Activated T-helper 2 cell treated with anti-CD3 and anti-CD28 coated beads, Interferon-gamma antibody, Interleukin-2, Interleukin-4, amounts not matched to agents 10 μg/mL and 5 μg/mL and 100 μg/mL, durations not matched to agents 14 hours and 24 hours and 36 hours (primary cell): ENCODE measurements at regions not wholly inside any gene's neighbourhood (a gene's known extent, or its start where the extent isn't known, plus 50 kb on each side); places are given as distances from the start of the nearest gene placed in this dataset.

Experiments used
- DNase-seq: peaks from one replicate; pipeline ENCODE4 v3.0.0; 2021; ENCODE audit warnings: low spot score
- H3K27ac Mint-ChIP-seq: one replicate; pipeline ENCODE4 v1.8.0; 2021; ENCODE audit warnings: mixed read lengths
- H3K27me3 Mint-ChIP-seq: one replicate; pipeline ENCODE4 v1.8.0; 2021; ENCODE audit warnings: low read depth, mixed read lengths
- H3K36me3 Mint-ChIP-seq: one replicate; pipeline ENCODE4 v1.8.0; 2021; ENCODE audit warnings: low read depth, mixed read lengths
- H3K4me1 Mint-ChIP-seq: one replicate; pipeline ENCODE4 v1.8.0; 2021; ENCODE audit warnings: low read depth, mixed read lengths
- H3K4me3 Mint-ChIP-seq: one replicate; pipeline ENCODE4 v1.8.0; 2021; ENCODE audit warnings: low read depth, mild to moderate bottlenecking, moderate library complexity, mixed read lengths
- H3K9me3 Mint-ChIP-seq: one replicate; pipeline ENCODE4 v1.8.0; 2021; ENCODE audit warnings: mixed read lengths
- intact Hi-C: fragments of 100-400 bp; cut with micrococcal nuclease; formaldehyde crosslinking; loops from one replicate; pipeline ENCODE4 v1.15.1; 2023

- intact Hi-C loops: no loop called here
- Mint-ChIP-seq H3K9me3 (no peaks in the 10 kb centered on the region), H3K27ac (no peak overlapping the region), H3K27me3 (no peaks in the 10 kb centered on the region), H3K36me3 (no peaks in the 10 kb centered on the region), H3K4me1 (no peaks in the 10 kb centered on the region), H3K4me3 (no peak overlapping the region)
- no peak for DNase-seq
These were observed 75.8 kb upstream of the ATP6AP2 start for GRCh38 chrX:40504801-40505605.

GRCh38 chrX:40503094-40503493, 77.7 kb upstream of the ATP6AP2 start:
- H3K27ac Mint-ChIP-seq: no peak overlapping the region
- DNase-seq: no peak
- intact Hi-C loops: no loop called here
- no peaks in the 10 kb centered on the region for H3K9me3 Mint-ChIP-seq
- no peaks in the 10 kb centered on the region for H3K27me3 Mint-ChIP-seq
- no peaks in the 10 kb centered on the region for H3K4me1 Mint-ChIP-seq
- no peak overlapping the region for H3K4me3 Mint-ChIP-seq
- no peaks in the 10 kb centered on the region for H3K36me3 Mint-ChIP-seq

GRCh38 chrX:40502688-40503087, 78.1 kb upstream of the ATP6AP2 start:
- no peak overlapping the region for H3K27ac Mint-ChIP-seq
- no peaks in the 10 kb centered on the region for H3K27me3 Mint-ChIP-seq
- no peak overlapping the region for H3K4me3 Mint-ChIP-seq
- H3K9me3 Mint-ChIP-seq: no peaks in the 10 kb centered on the region
- no peak for DNase-seq
- H3K36me3 Mint-ChIP-seq: no peaks in the 10 kb centered on the region
- intact Hi-C loops: no loop called here
- no peaks in the 10 kb centered on the region for H3K4me1 Mint-ChIP-seq

DNA sequence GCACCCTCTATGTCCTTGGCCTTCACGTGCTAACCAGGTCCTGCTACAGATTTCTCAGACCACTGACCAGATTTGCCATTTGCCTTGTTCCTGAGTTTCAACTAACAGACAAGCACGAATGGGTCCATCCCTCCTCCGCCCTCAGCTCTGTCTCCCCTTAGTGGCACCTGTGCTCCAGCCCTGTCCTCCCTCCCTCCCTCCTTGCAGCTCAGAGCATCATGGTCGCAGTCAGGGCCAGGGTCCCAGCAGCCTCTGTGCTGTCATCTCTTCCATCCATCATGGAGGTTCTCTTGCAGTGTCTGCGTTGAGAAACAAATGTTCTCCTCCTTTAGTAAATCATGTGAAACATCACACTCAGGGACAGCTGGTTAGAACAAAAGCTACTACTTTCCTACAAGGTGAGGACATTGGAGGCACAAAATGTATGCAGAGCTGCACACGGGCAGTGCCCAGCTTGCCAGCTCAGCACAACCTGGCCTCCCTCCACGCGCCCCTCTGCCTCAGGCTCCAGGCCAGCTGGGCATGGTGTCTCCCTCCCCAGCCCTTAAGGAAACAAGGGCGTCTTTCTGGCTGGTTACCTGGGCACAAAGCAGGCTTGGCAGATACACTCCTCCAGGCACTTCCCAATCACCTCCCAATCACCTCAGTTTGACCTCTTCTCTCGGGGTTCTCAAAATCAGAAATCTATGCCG, 79.5 kb upstream of the ATP6AP2 start:
- intact Hi-C loops: no loop called here

DNA sequence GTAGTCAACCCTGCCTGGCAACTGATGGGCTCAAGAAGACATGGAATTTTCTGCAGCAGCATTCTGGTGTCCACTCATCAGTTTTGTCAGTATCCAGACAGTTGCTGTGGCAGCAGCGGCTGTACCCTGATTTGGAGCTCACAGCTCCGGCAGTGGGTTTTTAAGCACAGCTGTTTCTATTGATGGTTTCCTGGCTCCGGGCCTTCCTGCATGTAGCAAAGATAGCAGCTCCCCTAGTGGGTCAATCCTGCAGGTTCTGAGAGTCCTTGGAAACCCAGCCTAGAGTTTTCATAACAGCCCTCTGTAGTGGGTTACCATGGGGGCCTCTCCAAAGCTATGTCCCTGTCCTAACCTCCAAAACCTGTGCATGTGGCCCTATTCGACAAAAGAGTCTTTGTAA, 84.0 kb upstream of the ATP6AP2 start:
- no peak for DNase-seq
- no peaks in the 10 kb centered on the region for H3K27me3 Mint-ChIP-seq
- no peak overlapping the region for H3K4me3 Mint-ChIP-seq
- H3K36me3 Mint-ChIP-seq: no peaks in the 10 kb centered on the region
- no peaks in the 10 kb centered on the region for H3K9me3 Mint-ChIP-seq
- intact Hi-C loops: no loop called here
- H3K4me1 Mint-ChIP-seq: no peaks in the 10 kb centered on the region
- H3K27ac Mint-ChIP-seq: no peak overlapping the region

More for the DNA sequence above, 79.5 kb upstream of the ATP6AP2 start:
- Mint-ChIP-seq H3K27ac (no peak overlapping the region), H3K4me1 (no peaks in the 10 kb centered on the region), H3K36me3 (no peaks in the 10 kb centered on the region), H3K4me3 (no peak overlapping the region), H3K9me3 (no peaks in the 10 kb centered on the region), H3K27me3 (no peaks in the 10 kb centered on the region)
- no peak for DNase-seq

DNA sequence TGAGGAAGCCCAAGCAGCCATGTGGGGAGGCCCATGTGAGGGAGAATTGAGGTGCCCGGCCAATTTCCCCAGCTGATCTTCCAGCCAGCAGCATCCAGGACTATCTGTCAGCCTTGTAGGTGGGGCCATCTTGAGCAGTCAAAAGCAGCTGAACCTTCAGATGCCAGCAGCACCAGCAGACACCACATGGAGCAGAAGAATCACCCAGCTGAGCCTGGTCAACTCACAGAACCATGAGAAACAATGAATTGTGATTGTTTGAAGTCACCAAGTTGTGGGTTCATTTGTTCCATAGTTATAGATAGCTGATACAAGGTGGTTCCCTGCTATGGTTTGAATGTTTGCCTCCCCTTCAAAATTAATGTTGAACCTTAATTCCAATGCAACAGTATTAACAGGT, 85.1 kb upstream of the ATP6AP2 start:
- no peaks in the 10 kb centered on the region for H3K27me3 Mint-ChIP-seq
- no peaks in the 10 kb centered on the region for H3K9me3 Mint-ChIP-seq
- intact Hi-C loops: no loop called here
- no peak for DNase-seq
- H3K36me3 Mint-ChIP-seq: no peaks in the 10 kb centered on the region
- H3K27ac Mint-ChIP-seq: no peak overlapping the region
- H3K4me1 Mint-ChIP-seq: no peaks in the 10 kb centered on the region
- no peak overlapping the region for H3K4me3 Mint-ChIP-seq

DNA sequence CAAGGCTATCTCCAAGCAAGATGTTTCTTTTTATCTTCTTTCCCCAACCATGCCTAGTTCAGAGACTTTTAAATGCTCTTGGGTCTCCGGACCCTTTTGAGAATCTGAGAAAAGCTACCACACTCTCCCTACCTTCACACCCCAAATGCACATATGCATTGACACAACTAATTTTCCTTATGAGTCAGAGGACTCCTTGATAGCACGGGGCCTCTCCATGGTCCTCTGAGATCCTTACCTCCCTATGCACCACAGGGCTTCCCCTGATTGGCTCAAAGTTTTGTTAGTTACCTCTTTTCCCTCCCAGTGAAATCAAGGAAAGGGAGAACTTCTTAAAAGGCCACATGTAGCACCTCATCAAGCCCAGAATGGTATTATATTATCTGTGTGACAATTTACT, 86.8 kb upstream of the ATP6AP2 start:
- intact Hi-C loops: no loop called here
- Mint-ChIP-seq H3K27ac (no peak overlapping the region), H3K4me1 (no peaks in the 10 kb centered on the region), H3K4me3 (no peak overlapping the region), H3K27me3 (no peaks in the 10 kb centered on the region), H3K9me3 (no peaks in the 10 kb centered on the region), H3K36me3 (no peaks in the 10 kb centered on the region)
- no peak for DNase-seq

- peaks cover 4% of the 10 kb centered on the region for H3K4me1 Mint-ChIP-seq
- H3K27ac Mint-ChIP-seq: no peak overlapping the region
- H3K9me3 Mint-ChIP-seq: no peaks in the 10 kb centered on the region
- H3K36me3 Mint-ChIP-seq: no peaks in the 10 kb centered on the region
- no peak overlapping the region for H3K4me3 Mint-ChIP-seq
- no peak for DNase-seq
- intact Hi-C loops: no loop called here
- H3K27me3 Mint-ChIP-seq: no peaks in the 10 kb centered on the region
These were observed 92.5 kb upstream of the ATP6AP2 start for GRCh38 chrX:40488296-40488695.

DNA sequence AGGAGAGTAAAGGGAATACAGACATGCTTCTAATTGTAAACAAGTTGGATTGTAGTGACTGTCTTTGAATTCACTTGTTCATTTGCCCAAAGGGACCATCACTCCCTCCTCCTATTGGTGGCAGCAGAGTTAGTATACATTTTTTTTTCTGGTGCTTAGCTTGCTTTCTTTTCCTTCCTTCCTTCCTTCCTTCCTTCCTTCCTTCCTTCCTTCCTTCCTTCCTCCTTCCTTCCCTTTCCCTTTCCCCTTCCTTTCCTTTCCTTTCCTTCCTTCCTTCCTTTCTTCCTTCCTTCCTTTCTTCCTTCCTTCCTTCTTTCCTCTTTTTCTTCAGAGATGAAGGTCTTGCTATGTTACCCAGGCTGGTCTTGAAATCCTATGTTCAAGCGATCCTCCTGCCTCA, 94.8 kb upstream of the ATP6AP2 start:
- H3K36me3 Mint-ChIP-seq: no peaks in the 10 kb centered on the region
- H3K27me3 Mint-ChIP-seq: no peaks in the 10 kb centered on the region
- H3K9me3 Mint-ChIP-seq: no peaks in the 10 kb centered on the region
- no peak for DNase-seq
- H3K4me3 Mint-ChIP-seq: no peak overlapping the region
- intact Hi-C loops: no loop called here
- no peak overlapping the region for H3K27ac Mint-ChIP-seq
- H3K4me1 Mint-ChIP-seq: peaks cover 4% of the 10 kb centered on the region

GRCh38 chrX:40485102-40485826, 95.5 kb upstream of the ATP6AP2 start:
- no peak overlapping the region for H3K4me3 Mint-ChIP-seq
- no peaks in the 10 kb centered on the region for H3K9me3 Mint-ChIP-seq
- DNase-seq: no peak
- H3K4me1 Mint-ChIP-seq: peaks cover 4% of the 10 kb centered on the region
- H3K36me3 Mint-ChIP-seq: no peaks in the 10 kb centered on the region
- no peaks in the 10 kb centered on the region for H3K27me3 Mint-ChIP-seq
- no peak overlapping the region for H3K27ac Mint-ChIP-seq
- intact Hi-C loops: no loop called here

- no peaks in the 10 kb centered on the region for H3K9me3 Mint-ChIP-seq
These were observed 96.2 kb upstream of the ATP6AP2 start for GRCh38 chrX:40484408-40485091.

DNA sequence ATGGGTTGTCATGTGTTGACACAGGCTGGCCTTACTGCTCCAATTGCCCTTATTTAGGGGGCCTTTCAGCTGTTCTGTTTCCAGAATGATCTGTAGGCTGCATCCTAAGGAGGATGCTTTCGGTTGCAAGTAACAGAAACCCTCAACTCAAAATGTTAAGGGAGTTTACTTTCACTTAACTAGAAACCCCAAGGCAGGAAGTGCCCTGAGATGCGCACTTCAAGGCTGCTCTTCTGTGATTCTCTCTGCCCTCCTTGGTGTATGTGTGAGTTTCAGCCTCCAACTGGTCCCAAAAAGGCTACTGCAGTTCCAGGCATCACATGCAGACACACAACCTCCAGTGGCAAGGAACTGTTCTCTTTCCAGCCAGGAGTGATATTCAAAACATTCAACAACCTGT, 97.3 kb upstream of the ATP6AP2 start:
- peaks cover 4% of the 10 kb centered on the region for H3K4me1 Mint-ChIP-seq
- H3K36me3 Mint-ChIP-seq: no peaks in the 10 kb centered on the region
- intact Hi-C loops: no loop called here
- H3K4me3 Mint-ChIP-seq: no peak overlapping the region
- H3K9me3 Mint-ChIP-seq: no peaks in the 10 kb centered on the region
- DNase-seq: no peak
- H3K27me3 Mint-ChIP-seq: peaks cover 1% of the 10 kb centered on the region
- H3K27ac Mint-ChIP-seq: no peak overlapping the region

More at GRCh38 chrX:40484408-40485091, 96.2 kb upstream of the ATP6AP2 start:
- DNase-seq: no peak
- no peaks in the 10 kb centered on the region for H3K36me3 Mint-ChIP-seq
- no peaks in the 10 kb centered on the region for H3K27me3 Mint-ChIP-seq
- no peak overlapping the region for H3K27ac Mint-ChIP-seq
- peaks cover 4% of the 10 kb centered on the region for H3K4me1 Mint-ChIP-seq
- intact Hi-C loops: no loop called here
- H3K4me3 Mint-ChIP-seq: no peak overlapping the region
